ENCODE measurements at regions not wholly inside any gene's neighbourhood (a gene's known extent, or its start where the extent isn't known, plus 50 kb on each side); places are given as distances from the start of the nearest gene placed in this dataset.

DNA sequence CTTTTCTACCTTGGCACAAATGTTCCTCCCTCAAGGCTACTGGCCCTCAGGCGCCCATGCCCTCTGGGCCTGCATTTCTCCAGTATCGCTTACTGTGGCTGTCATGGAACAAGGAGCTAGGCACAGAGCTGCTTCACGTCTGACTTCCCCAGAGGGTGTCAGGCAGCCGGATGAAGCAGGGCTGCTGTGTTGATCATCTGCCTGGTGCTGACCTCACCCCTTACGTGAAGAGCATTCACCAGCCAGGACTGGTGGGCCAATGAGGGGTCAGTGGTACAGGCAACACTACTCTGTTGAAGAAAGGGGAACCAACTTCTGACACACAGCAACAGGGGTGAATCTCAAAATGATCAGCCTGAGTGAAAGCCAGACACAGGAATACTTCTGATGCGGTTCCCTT, 215.5 kb upstream of the GALNT2 start:
- intact Hi-C loops (cut with DNase I) = no loop called here
- H3K36me3 ChIP-seq (ENCODE audit: control insufficient read depth in 2 of 3, insufficient read depth in 3 of 3, low read length in 3 of 3) = no peaks in the 10 kb centered on the region
- no peak for DNase-seq
- FAIRE-seq = no peak
- H3K4me1 ChIP-seq (ENCODE audit: control insufficient read depth in 2 of 3, insufficient read depth in 2 of 3, low read depth in 1 of 3, low read length in 3 of 3) = no peaks in the 10 kb centered on the region
- no peaks in the 10 kb centered on the region for H3K9me3 ChIP-seq (ENCODE audit: control insufficient read depth in 2 of 3, insufficient read depth in 1 of 3, low read length in 3 of 3)
- H3K27me3 ChIP-seq (ENCODE audit: control insufficient read depth, insufficient read depth, low read length) = no peaks in the 10 kb centered on the region
- no peak overlapping the region for H3K9ac ChIP-seq (ENCODE audit: low read length in 3 of 3)
- H3K27ac ChIP-seq (ENCODE audit: low read depth in 2 of 2, low read length in 2 of 2) = no peak overlapping the region
- TF ChIP-seq, protein P1, sequence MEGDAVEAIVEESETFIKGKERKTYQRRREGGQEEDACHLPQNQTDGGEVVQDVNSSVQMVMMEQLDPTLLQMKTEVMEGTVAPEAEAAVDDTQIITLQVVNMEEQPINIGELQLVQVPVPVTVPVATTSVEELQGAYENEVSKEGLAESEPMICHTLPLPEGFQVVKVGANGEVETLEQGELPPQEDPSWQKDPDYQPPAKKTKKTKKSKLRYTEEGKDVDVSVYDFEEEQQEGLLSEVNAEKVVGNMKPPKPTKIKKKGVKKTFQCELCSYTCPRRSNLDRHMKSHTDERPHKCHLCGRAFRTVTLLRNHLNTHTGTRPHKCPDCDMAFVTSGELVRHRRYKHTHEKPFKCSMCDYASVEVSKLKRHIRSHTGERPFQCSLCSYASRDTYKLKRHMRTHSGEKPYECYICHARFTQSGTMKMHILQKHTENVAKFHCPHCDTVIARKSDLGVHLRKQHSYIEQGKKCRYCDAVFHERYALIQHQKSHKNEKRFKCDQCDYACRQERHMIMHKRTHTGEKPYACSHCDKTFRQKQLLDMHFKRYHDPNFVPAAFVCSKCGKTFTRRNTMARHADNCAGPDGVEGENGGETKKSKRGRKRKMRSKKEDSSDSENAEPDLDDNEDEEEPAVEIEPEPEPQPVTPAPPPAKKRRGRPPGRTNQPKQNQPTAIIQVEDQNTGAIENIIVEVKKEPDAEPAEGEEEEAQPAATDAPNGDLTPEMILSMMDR (IDR thresholded peaks at IDR 0.05; ENCODE audit: borderline replicate concordance, extremely low read depth, insufficient read depth) = no peak
- H3K4me3 ChIP-seq (ENCODE audit: low read length in 3 of 3) = no peak overlapping the region

- DNase-seq = no peak
- Histone ChIP-seq H3K4me3 (ENCODE audit: low read length in 3 of 3) (no peak overlapping the region), H3K27ac (ENCODE audit: low read depth in 2 of 2, low read length in 2 of 2) (no peak overlapping the region), H3K36me3 (ENCODE audit: control insufficient read depth in 2 of 3, insufficient read depth in 3 of 3, low read length in 3 of 3) (no peaks in the 10 kb centered on the region), H3K9ac (ENCODE audit: low read length in 3 of 3) (no peak overlapping the region), H3K9me3 (ENCODE audit: control insufficient read depth in 2 of 3, insufficient read depth in 1 of 3, low read length in 3 of 3) (no peaks in the 10 kb centered on the region), H3K27me3 (ENCODE audit: control insufficient read depth, insufficient read depth, low read length) (no peaks in the 10 kb centered on the region), H3K4me1 (ENCODE audit: control insufficient read depth in 2 of 3, insufficient read depth in 2 of 3, low read depth in 1 of 3, low read length in 3 of 3) (no peaks in the 10 kb centered on the region)
- intact Hi-C loops (cut with DNase I) = no loop called here
- TF ChIP-seq, protein P1 (IDR thresholded peaks at IDR 0.05; ENCODE audit: borderline replicate concordance, extremely low read depth, insufficient read depth) = no peak
- FAIRE-seq = no peak
Observed at GRCh38 chr1:229853751-229854150, 213.3 kb upstream of the GALNT2 start.

- TF ChIP-seq, protein P1 (IDR thresholded peaks at IDR 0.05; ENCODE audit: borderline replicate concordance, extremely low read depth, insufficient read depth) = no peak
Observed at GRCh38 chr1:229854620-229855019, 212.4 kb upstream of the GALNT2 start.

DNA sequence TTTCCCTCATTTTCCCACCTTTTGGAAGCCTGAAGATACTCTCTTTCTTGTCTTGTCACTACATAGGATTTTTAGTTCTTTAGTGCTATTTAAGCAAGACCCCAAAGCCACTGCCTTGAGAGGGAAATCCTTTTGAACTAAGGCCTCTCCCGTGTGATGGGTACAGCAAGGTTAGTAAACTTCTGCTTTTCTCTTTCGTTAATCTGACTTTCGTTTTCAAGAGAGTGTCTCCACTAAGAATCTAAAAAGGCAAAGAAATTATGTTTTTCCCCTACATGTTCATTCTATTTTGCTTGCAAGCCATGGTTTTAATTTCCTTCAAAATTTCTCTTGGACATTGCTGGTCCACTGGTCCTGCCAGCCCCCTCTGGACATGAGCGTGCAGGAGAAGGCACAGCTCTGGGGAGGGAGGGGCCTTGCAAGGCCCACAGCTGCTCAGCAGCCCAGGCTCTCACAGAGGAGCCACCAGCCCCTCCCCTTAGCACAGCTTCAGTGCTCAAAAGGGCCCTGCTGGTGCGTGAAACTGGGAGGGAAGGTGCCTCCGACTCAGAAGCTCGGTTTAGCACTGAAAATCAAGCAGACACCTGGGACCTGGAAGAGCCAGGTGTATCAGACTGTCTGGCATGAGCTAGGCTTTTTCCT, 210.9 kb upstream of the GALNT2 start:
- DNase-seq (no peak), FAIRE-seq (no peak)
- H3K4me3 ChIP-seq (ENCODE audit: low read length in 3 of 3) = no peak overlapping the region
- no peak overlapping the region for H3K27ac ChIP-seq (ENCODE audit: low read depth in 2 of 2, low read length in 2 of 2)
- intact Hi-C loops (cut with DNase I) = no loop called here
- no peaks in the 10 kb centered on the region for H3K36me3 ChIP-seq (ENCODE audit: control insufficient read depth in 2 of 3, insufficient read depth in 3 of 3, low read length in 3 of 3)
- no peaks in the 10 kb centered on the region for H3K9me3 ChIP-seq (ENCODE audit: control insufficient read depth in 2 of 3, insufficient read depth in 1 of 3, low read length in 3 of 3)
- no peaks in the 10 kb centered on the region for H3K27me3 ChIP-seq (ENCODE audit: control insufficient read depth, insufficient read depth, low read length)
- H3K4me1 ChIP-seq (ENCODE audit: control insufficient read depth in 2 of 3, insufficient read depth in 2 of 3, low read depth in 1 of 3, low read length in 3 of 3) = no peaks in the 10 kb centered on the region
- no peak overlapping the region for H3K9ac ChIP-seq (ENCODE audit: low read length in 3 of 3)
- TF ChIP-seq, protein P1 (IDR thresholded peaks at IDR 0.05; ENCODE audit: borderline replicate concordance, extremely low read depth, insufficient read depth) = no peak

More at GRCh38 chr1:229854620-229855019, 212.4 kb upstream of the GALNT2 start:
- Histone ChIP-seq H3K36me3 (ENCODE audit: control insufficient read depth in 2 of 3, insufficient read depth in 3 of 3, low read length in 3 of 3) (no peaks in the 10 kb centered on the region), H3K27me3 (ENCODE audit: control insufficient read depth, insufficient read depth, low read length) (no peaks in the 10 kb centered on the region), H3K4me3 (ENCODE audit: low read length in 3 of 3) (no peak overlapping the region), H3K4me1 (ENCODE audit: control insufficient read depth in 2 of 3, insufficient read depth in 2 of 3, low read depth in 1 of 3, low read length in 3 of 3) (no peaks in the 10 kb centered on the region), H3K9ac (ENCODE audit: low read length in 3 of 3) (no peak overlapping the region), H3K27ac (ENCODE audit: low read depth in 2 of 2, low read length in 2 of 2) (no peak overlapping the region), H3K9me3 (ENCODE audit: control insufficient read depth in 2 of 3, insufficient read depth in 1 of 3, low read length in 3 of 3) (no peaks in the 10 kb centered on the region)
- DNase-seq (no peak), FAIRE-seq (no peak)
- intact Hi-C loops (cut with DNase I) = no loop called here
